Thyroid gland (tissue), 4 donors: ENCODE measurements at regions not wholly inside any gene's neighbourhood (a gene's known extent, or its start where the extent isn't known, plus 50 kb on each side); places are given as distances from the start of the nearest gene placed in this dataset.
"Not testable (repeated sequence)": the region's sequence is repeated elsewhere in the genome, so short reads cannot be mapped to it uniquely, and the experiment has no call there.

Experiments
- DNase-seq, 2 donors: peaks; one replicate each; pipeline ENCODE4 v3.0.0-alpha.2; 2019
- H3K27ac ChIP-seq, 3 donors: fragments of 200-600 bp; sonication (generic); 1 replicate in 2 of 3; 2 replicates in 1 of 3; pipeline ENCODE4 v1.5.1; 2016 to 2019; ENCODE audit warnings: mild to moderate bottlenecking in 1 of 3, moderate library complexity in 1 of 3
- H3K27me3 ChIP-seq: fragments of 200-600 bp; sonication (generic); one replicate; pipeline ENCODE4 v1.5.1; 2019
- H3K36me3 ChIP-seq, 2 donors: fragments of 200-600 bp; sonication (generic); one replicate each; pipeline ENCODE4 v1.5.1; 2016 to 2019
- H3K4me1 ChIP-seq, 2 donors: fragments of 200-600 bp; sonication (generic); one replicate each; pipeline ENCODE4 v1.5.1; 2017 to 2019
- H3K4me3 ChIP-seq, 3 donors: fragments of 200-600 bp; sonication (generic); replicated peaks in 1 of 3; 1 replicate in 2 of 3; 2 replicates in 1 of 3; pipeline ENCODE4 v1.5.1; 2016; ENCODE audit warnings: mild to moderate bottlenecking in 1 of 3
- H3K9me3 ChIP-seq: fragments of 200-600 bp; sonication (generic); one replicate; pipeline ENCODE4 v1.5.1; 2017
- CTCF ChIP-seq, 6 experiments: fragments of 200-600 bp in 3 of 6; fragments of 450-650 bp in 3 of 6; sonication (generic) in 3 of 6; IDR thresholded peaks; one replicate each; pipeline ENCODE4 v1.5.1; 2016 to 2019; ENCODE audit warnings: antibody characterized with exemption in 6 of 6, mild to moderate bottlenecking in 2 of 6, inconsistent platforms in 1 of 6, moderate library complexity in 1 of 6
- POLR2A ChIP-seq, 2 donors: fragments of 450-650 bp; IDR thresholded peaks; one replicate each; pipeline ENCODE4 v1.6.1; 2017; ENCODE audit warnings: antibody characterized with exemption in 2 of 2, mild to moderate bottlenecking in 2 of 2, moderate library complexity in 1 of 2
- WGBS, 2 donors: methylation state at CpG; one replicate each; pipeline ENCODE4 v1.1.5; 2017; 5-methylcytosine and 5-hydroxymethylcytosine counted together
- intact Hi-C: fragments of 100-400 bp; cut with DNase I; formaldehyde crosslinking; loops from one replicate; pipeline ENCODE4 v1.15.1; 2023

GRCh38 chrX:140633105-140633504 lies 76.5 kb upstream of the LINC00632 start:
- intact Hi-C loops, H3K4me3 ChIP-seq, H3K4me1 ChIP-seq, H3K9me3 ChIP-seq, DNase-seq, H3K27ac ChIP-seq, H3K27me3 ChIP-seq, H3K36me3 ChIP-seq: not testable (repeated sequence)
- WGBS, 2 donors: 93 to 98% methylated on average over 8 to 9 of the region's 10 CpGs

GRCh38 chrX:140608111-140608510 lies 101.4 kb upstream of the LINC00632 start:
- H3K9me3 ChIP-seq: no peaks in the 10 kb centered on the region
- no peak overlapping the region for H3K4me3 ChIP-seq
- no peaks in the 10 kb centered on the region for H3K36me3 ChIP-seq
- TF ChIP-seq POLR2A (IDR thresholded peaks at IDR 0.05): no peak
- TF ChIP-seq CTCF (IDR thresholded peaks at IDR 0.05): no peak
- intact Hi-C loops: no loop called here
- no peak for DNase-seq
- no peaks in the 10 kb centered on the region for H3K4me1 ChIP-seq
- H3K27ac ChIP-seq: no peak overlapping the region
- H3K27me3 ChIP-seq: no peaks in the 10 kb centered on the region

- intact Hi-C loops: no loop called here
- TF ChIP-seq POLR2A (IDR thresholded peaks at IDR 0.05): no peak
- no peak for TF ChIP-seq CTCF (IDR thresholded peaks at IDR 0.05)
- DNase-seq: no peak
- no peak overlapping the region for H3K4me3 ChIP-seq
- H3K4me1 ChIP-seq: peaks cover 3 to 4% of the 10 kb centered on the region in 2 donors
- no peaks in the 10 kb centered on the region for H3K27me3 ChIP-seq
- WGBS, 2 donors: 14 to 24% methylated on average over 3 of the region's 3 CpGs
- no peaks in the 10 kb centered on the region for H3K36me3 ChIP-seq
- peak overlapping the region in 1 of 3 donors; percentile 37 for H3K27ac ChIP-seq
- H3K9me3 ChIP-seq: no peaks in the 10 kb centered on the region
These were observed 97.3 kb upstream of the SOX3 start for GRCh38 chrX:140602140-140602539.

- no peak for TF ChIP-seq CTCF (IDR thresholded peaks at IDR 0.05)
- TF ChIP-seq POLR2A (IDR thresholded peaks at IDR 0.05): no peak
- H3K9me3 ChIP-seq: no peaks in the 10 kb centered on the region
- DNase-seq: no peak
- H3K4me1 ChIP-seq: peaks cover 3 to 4% of the 10 kb centered on the region in 2 donors
- H3K27me3 ChIP-seq: no peaks in the 10 kb centered on the region
- WGBS, 2 donors: 71 to 88% methylated on average over 3 of the region's 3 CpGs
- no peak overlapping the region for H3K4me3 ChIP-seq
- no peaks in the 10 kb centered on the region for H3K36me3 ChIP-seq
- intact Hi-C loops: no loop called here
- no peak overlapping the region for H3K27ac ChIP-seq
These were observed 95.0 kb upstream of the SOX3 start for GRCh38 chrX:140599851-140600250.

- DNase-seq: no peak
- H3K4me3 ChIP-seq: no peak overlapping the region
- intact Hi-C loops: no loop called here
- H3K27me3 ChIP-seq: no peaks in the 10 kb centered on the region
- no peaks in the 10 kb centered on the region for H3K9me3 ChIP-seq
- H3K27ac ChIP-seq: no peak overlapping the region
- H3K36me3 ChIP-seq: no peaks in the 10 kb centered on the region
- TF ChIP-seq POLR2A (IDR thresholded peaks at IDR 0.05): no peak
- TF ChIP-seq CTCF (IDR thresholded peaks at IDR 0.05): no peak
- H3K4me1 ChIP-seq: no peaks in the 10 kb centered on the region
- WGBS, 2 donors: 91 to 95% methylated on average over 2 of the region's 2 CpGs
These were observed 84.8 kb upstream of the SOX3 start for GRCh38 chrX:140589657-140590056.

- Histone ChIP-seq H3K9me3 (no peaks in the 10 kb centered on the region), H3K27ac (no peak overlapping the region), H3K4me3 (no peak overlapping the region), H3K27me3 (no peaks in the 10 kb centered on the region), H3K36me3 (no peaks in the 10 kb centered on the region), H3K4me1 (no peaks in the 10 kb centered on the region)
- no peak for TF ChIP-seq CTCF (IDR thresholded peaks at IDR 0.05)
- intact Hi-C loops: no loop called here
- WGBS, 2 donors: 83 to 89% methylated on average over 4 of the region's 4 CpGs
- no peak for DNase-seq
These were observed 82.1 kb upstream of the SOX3 start for GRCh38 chrX:140586951-140587350.
